K562 (cell line): ENCODE measurements at regions not wholly inside any gene's neighbourhood (a gene's known extent, or its start where the extent isn't known, plus 50 kb on each side); places are given as distances from the start of the nearest gene placed in this dataset.

Source experiments
- AFF4 ChIP-seq: sonication (generic); formaldehyde crosslinking; IDR thresholded peaks from 2 replicates; pipeline ENCODE4 v1.8.0; 2023; ENCODE audit warnings: mild to moderate bottlenecking, missing genetic modification reagents
- ATF1 ChIP-seq, 2 experiments: fragments of 450-650 bp in 1 of 2; IDR thresholded peaks; 2 replicates each; pipeline ENCODE4 v1.6.1; 2016; ENCODE audit warnings: missing compliant biosample characterization in 1 of 2, missing genetic modification characterization in 1 of 2
- E2F5 ChIP-seq: sonication (generic); formaldehyde crosslinking; IDR thresholded peaks from 2 replicates; pipeline ENCODE4 v1.8.0; 2022; ENCODE audit warnings: mild to moderate bottlenecking, missing genetic modification reagents
- ETV6 ChIP-seq, 3 experiments: fragments of 150-350 bp in 1 of 3; sonication (generic) in 1 of 3; formaldehyde crosslinking in 1 of 3; IDR thresholded peaks; 2 replicates each; pipeline versions ENCODE4 v1.6.1 to v1.8.0; 2014 to 2022; ENCODE audit warnings: borderline replicate concordance in 2 of 3, low read depth in 2 of 3, antibody characterized with exemption in 1 of 3, low read length in 1 of 3, mild to moderate bottlenecking in 1 of 3, missing genetic modification reagents in 1 of 3
- HNRNPUL1 ChIP-seq: fragments of 200-400 bp; formaldehyde crosslinking; IDR thresholded peaks from 2 replicates; pipeline ENCODE4 v1.6.1; 2017; ENCODE audit warnings: low read length
- PHTF2 ChIP-seq: fragments of 250-450 bp; sonication (Bioruptor Pico); IDR thresholded peaks from 2 replicates; pipeline ENCODE4 v1.5.0; 2021; ENCODE audit warnings: mild to moderate bottlenecking
- POLR2A ChIP-seq: fragments of 450-650 bp; conservative IDR thresholded peaks from 2 replicates; pipeline ENCODE4 v1.6.1; 2016
- POLR3G ChIP-seq: IDR thresholded peaks from 2 replicates; pipeline ENCODE4 v1.6.1; 2011; ENCODE audit not compliant: insufficient read length, insufficient replicate concordance; ENCODE audit errors: extremely low read depth
- STAG1 ChIP-seq: sonication (generic); formaldehyde crosslinking; IDR thresholded peaks from 2 replicates; pipeline ENCODE4 v1.5.0; 2020; ENCODE audit warnings: missing genetic modification reagents, borderline replicate concordance
- TAF9B ChIP-seq: fragments of 450-650 bp; IDR thresholded peaks from 2 replicates; pipeline ENCODE4 v1.6.1; 2018; ENCODE audit warnings: mild to moderate bottlenecking; ENCODE audit not compliant: partially characterized antibody
- XRCC5 ChIP-seq: fragments of 200-400 bp; formaldehyde crosslinking; IDR thresholded peaks from 2 replicates; pipeline ENCODE4 v1.6.1; 2017; ENCODE audit warnings: low read depth, mild to moderate bottlenecking, low read length
- ZNF395 ChIP-seq: fragments of 200-800 bp; sonication (Bioruptor generic); IDR thresholded peaks from 2 replicates; pipeline ENCODE4 v1.6.1; 2017; ENCODE audit warnings: missing genetic modification characterization, missing compliant biosample characterization
- ZNF830 ChIP-seq: fragments of 250-450 bp; sonication (Bioruptor Pico); IDR thresholded peaks from 2 replicates; pipeline ENCODE4 v1.5.0; 2021; ENCODE audit warnings: mild to moderate bottlenecking
- TF ChIP-seq, protein P1 (sequence below): fragments of 250-450 bp; sonication (Bioruptor Pico); IDR thresholded peaks from 2 replicates; pipeline ENCODE4 v1.8.0; 2021; ENCODE audit warnings: moderate library complexity, mild to moderate bottlenecking, inconsistent platforms
- TF ChIP-seq, protein P2 (sequence below), 2 experiments: fragments of 150-350 bp in 1 of 2; IDR thresholded peaks; 2 replicates each; pipeline ENCODE4 v1.6.1; 2012 to 2016; ENCODE audit warnings: low read depth in 2 of 2, low read length in 2 of 2, mild to moderate bottlenecking in 1 of 2, moderate library complexity in 1 of 2

GRCh38 chr15:84142888-84143337 lies 92.7 kb upstream of the GOLGA6L4 start (continued):
- TF ChIP-seq, protein P1, sequence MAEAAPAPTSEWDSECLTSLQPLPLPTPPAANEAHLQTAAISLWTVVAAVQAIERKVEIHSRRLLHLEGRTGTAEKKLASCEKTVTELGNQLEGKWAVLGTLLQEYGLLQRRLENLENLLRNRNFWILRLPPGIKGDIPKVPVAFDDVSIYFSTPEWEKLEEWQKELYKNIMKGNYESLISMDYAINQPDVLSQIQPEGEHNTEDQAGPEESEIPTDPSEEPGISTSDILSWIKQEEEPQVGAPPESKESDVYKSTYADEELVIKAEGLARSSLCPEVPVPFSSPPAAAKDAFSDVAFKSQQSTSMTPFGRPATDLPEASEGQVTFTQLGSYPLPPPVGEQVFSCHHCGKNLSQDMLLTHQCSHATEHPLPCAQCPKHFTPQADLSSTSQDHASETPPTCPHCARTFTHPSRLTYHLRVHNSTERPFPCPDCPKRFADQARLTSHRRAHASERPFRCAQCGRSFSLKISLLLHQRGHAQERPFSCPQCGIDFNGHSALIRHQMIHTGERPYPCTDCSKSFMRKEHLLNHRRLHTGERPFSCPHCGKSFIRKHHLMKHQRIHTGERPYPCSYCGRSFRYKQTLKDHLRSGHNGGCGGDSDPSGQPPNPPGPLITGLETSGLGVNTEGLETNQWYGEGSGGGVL (CRISPR knock-in tag), result no peak
- TF ChIP-seq E2F5 (CRISPR knock-in tag) (no peak), HNRNPUL1 (no peak), ETV6 (IDR thresholded peaks at IDR 0.05; ENCODE audit: borderline replicate concordance in 1 of 2, low read depth in 2 of 2, low read length in 1 of 2) (no peak), ETV6 (CRISPR knock-in tag; IDR thresholded peaks at IDR 0.05; ENCODE audit: borderline replicate concordance) (no peak), ZNF395 (CRISPR knock-in tag) (no peak), POLR3G (no peak), STAG1 (CRISPR knock-in tag) (peak; percentile 21; the same call in 1 of the 2 replicates), PHTF2 (CRISPR knock-in tag) (no peak), TAF9B (no peak), ZNF830 (no peak), POLR2A (no peak), ATF1 (CRISPR knock-in tag; IDR thresholded peaks at IDR 0.05) (no peak), ATF1 (tag; IDR thresholded peaks at IDR 0.05) (peak; percentile 30; the same call in 1 of the 2 replicates), AFF4 (no peak), XRCC5 (0 out of 2 replicates have a peak, but pooled peaks have one; percentile 46)
- TF ChIP-seq, protein P2, sequence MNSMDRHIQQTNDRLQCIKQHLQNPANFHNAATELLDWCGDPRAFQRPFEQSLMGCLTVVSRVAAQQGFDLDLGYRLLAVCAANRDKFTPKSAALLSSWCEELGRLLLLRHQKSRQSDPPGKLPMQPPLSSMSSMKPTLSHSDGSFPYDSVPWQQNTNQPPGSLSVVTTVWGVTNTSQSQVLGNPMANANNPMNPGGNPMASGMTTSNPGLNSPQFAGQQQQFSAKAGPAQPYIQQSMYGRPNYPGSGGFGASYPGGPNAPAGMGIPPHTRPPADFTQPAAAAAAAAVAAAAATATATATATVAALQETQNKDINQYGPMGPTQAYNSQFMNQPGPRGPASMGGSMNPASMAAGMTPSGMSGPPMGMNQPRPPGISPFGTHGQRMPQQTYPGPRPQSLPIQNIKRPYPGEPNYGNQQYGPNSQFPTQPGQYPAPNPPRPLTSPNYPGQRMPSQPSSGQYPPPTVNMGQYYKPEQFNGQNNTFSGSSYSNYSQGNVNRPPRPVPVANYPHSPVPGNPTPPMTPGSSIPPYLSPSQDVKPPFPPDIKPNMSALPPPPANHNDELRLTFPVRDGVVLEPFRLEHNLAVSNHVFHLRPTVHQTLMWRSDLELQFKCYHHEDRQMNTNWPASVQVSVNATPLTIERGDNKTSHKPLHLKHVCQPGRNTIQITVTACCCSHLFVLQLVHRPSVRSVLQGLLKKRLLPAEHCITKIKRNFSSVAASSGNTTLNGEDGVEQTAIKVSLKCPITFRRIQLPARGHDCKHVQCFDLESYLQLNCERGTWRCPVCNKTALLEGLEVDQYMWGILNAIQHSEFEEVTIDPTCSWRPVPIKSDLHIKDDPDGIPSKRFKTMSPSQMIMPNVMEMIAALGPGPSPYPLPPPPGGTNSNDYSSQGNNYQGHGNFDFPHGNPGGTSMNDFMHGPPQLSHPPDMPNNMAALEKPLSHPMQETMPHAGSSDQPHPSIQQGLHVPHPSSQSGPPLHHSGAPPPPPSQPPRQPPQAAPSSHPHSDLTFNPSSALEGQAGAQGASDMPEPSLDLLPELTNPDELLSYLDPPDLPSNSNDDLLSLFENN (IDR thresholded peaks at IDR 0.05; ENCODE audit: low read depth in 2 of 2, low read length in 2 of 2), result no peak
